ENCODE measurements at regions not wholly inside any gene's neighbourhood (a gene's known extent, or its start where the extent isn't known, plus 50 kb on each side); places are given as distances from the start of the nearest gene placed in this dataset.
"Not testable (repeated sequence)": the region's sequence is repeated elsewhere in the genome, so short reads cannot be mapped to it uniquely, and the experiment has no call there.

GRCh38 chr7:66456431-66456830 is 172.2 kb upstream of the KCTD7 start:
- H3K27ac Mint-ChIP-seq; H3K79me2 ChIP-seq (ENCODE audit: control insufficient read depth, insufficient read depth, low read length); H4K20me1 ChIP-seq (ENCODE audit: control insufficient read depth, insufficient read depth, low read length, poor library complexity, severe bottlenecking); POLR2A ChIA-PET; H3K9ac ChIP-seq (ENCODE audit: low read length); H3K9me3 ChIP-seq (ENCODE audit: control extremely low read depth in 1 of 3, control insufficient read depth in 2 of 3, insufficient read depth in 1 of 3, low read length in 2 of 3); H3K4me3 ChIP-seq (ENCODE audit: control extremely low read depth in 1 of 5, extremely low read depth in 1 of 5, insufficient read depth in 1 of 5, low read depth in 2 of 5, low read length in 4 of 5); H3K27me3 Mint-ChIP-seq; ATAC-seq (ENCODE audit: low read depth); intact Hi-C loops (cut with micrococcal nuclease); H3K27me3 ChIP-seq (replicated peaks in 1 of 4; ENCODE audit: control extremely low read depth in 1 of 4, control insufficient read depth in 3 of 4, insufficient read depth in 4 of 4, low read length in 3 of 4); H2AFZ ChIP-seq (ENCODE audit: insufficient read depth, low read depth, low read length, poor library complexity, severe bottlenecking); H3K4me3 Mint-ChIP-seq; H3K36me3 ChIP-seq (replicated peaks in 1 of 2; ENCODE audit: control extremely low read depth in 1 of 2, control insufficient read depth in 1 of 2, extremely low read depth in 1 of 2, insufficient read depth in 2 of 2, low read length in 1 of 2); CTCF ChIA-PET; DNase-seq; H3K4me2 ChIP-seq (replicated peaks; ENCODE audit: low read depth, low read length, poor library complexity, severe bottlenecking); H3K27ac ChIP-seq (ENCODE audit: low read length in 2 of 2); H3K9me3 Mint-ChIP-seq (ENCODE audit: insufficient read depth): not testable (repeated sequence)
- H3K4me1 ChIP-seq (ENCODE audit: control insufficient read depth in 2 of 2, insufficient read depth in 2 of 2, low read length in 2 of 2) = peaks cover 24 to 29% of the 10 kb centered on the region in 2 donors
- 100% methylated on average over 2 of the region's 2 CpGs for WGBS (ENCODE audit: insufficient coverage)
- peaks cover 36% of the 10 kb centered on the region for H3K4me1 Mint-ChIP-seq

- CTCF ChIA-PET; ATAC-seq (ENCODE audit: low read depth): not testable (repeated sequence)
These were observed 169.7 kb upstream of the KCTD7 start for GRCh38 chr7:66458991-66459390.

GRCh38 chr7:66459783-66460413 is 168.8 kb upstream of the KCTD7 start:
- CTCF ChIA-PET; H3K27me3 ChIP-seq (replicated peaks in 1 of 4; ENCODE audit: control extremely low read depth in 1 of 4, control insufficient read depth in 3 of 4, insufficient read depth in 4 of 4, low read length in 3 of 4); H2AFZ ChIP-seq (ENCODE audit: insufficient read depth, low read depth, low read length, poor library complexity, severe bottlenecking); H3K4me3 ChIP-seq (ENCODE audit: control extremely low read depth in 1 of 5, extremely low read depth in 1 of 5, insufficient read depth in 1 of 5, low read depth in 2 of 5, low read length in 4 of 5); H3K27ac Mint-ChIP-seq; POLR2A ChIA-PET; intact Hi-C loops (cut with micrococcal nuclease); H3K9ac ChIP-seq (ENCODE audit: low read length); DNase-seq; H4K20me1 ChIP-seq (ENCODE audit: control insufficient read depth, insufficient read depth, low read length, poor library complexity, severe bottlenecking); H3K9me3 ChIP-seq (ENCODE audit: control extremely low read depth in 1 of 3, control insufficient read depth in 2 of 3, insufficient read depth in 1 of 3, low read length in 2 of 3); H3K9me3 Mint-ChIP-seq (ENCODE audit: insufficient read depth); H3K36me3 ChIP-seq (replicated peaks in 1 of 2; ENCODE audit: control extremely low read depth in 1 of 2, control insufficient read depth in 1 of 2, extremely low read depth in 1 of 2, insufficient read depth in 2 of 2, low read length in 1 of 2); H3K4me3 Mint-ChIP-seq; H3K27ac ChIP-seq (ENCODE audit: low read length in 2 of 2); ATAC-seq (ENCODE audit: low read depth); H3K4me2 ChIP-seq (replicated peaks; ENCODE audit: low read depth, low read length, poor library complexity, severe bottlenecking); H3K79me2 ChIP-seq (ENCODE audit: control insufficient read depth, insufficient read depth, low read length); H3K27me3 Mint-ChIP-seq: not testable (repeated sequence)
- WGBS (ENCODE audit: insufficient coverage) = 89% methylated on average over 3 of the region's 5 CpGs
- peaks cover 23 to 28% of the 10 kb centered on the region in 2 donors for H3K4me1 ChIP-seq (ENCODE audit: control insufficient read depth in 2 of 2, insufficient read depth in 2 of 2, low read length in 2 of 2)
- H3K4me1 Mint-ChIP-seq = peaks cover 32% of the 10 kb centered on the region

More at GRCh38 chr7:66458991-66459390, 169.7 kb upstream of the KCTD7 start:
- H3K36me3 ChIP-seq (replicated peaks in 1 of 2; ENCODE audit: control extremely low read depth in 1 of 2, control insufficient read depth in 1 of 2, extremely low read depth in 1 of 2, insufficient read depth in 2 of 2, low read length in 1 of 2); POLR2A ChIA-PET; H3K9me3 Mint-ChIP-seq (ENCODE audit: insufficient read depth); H3K27ac Mint-ChIP-seq; H3K4me2 ChIP-seq (replicated peaks; ENCODE audit: low read depth, low read length, poor library complexity, severe bottlenecking); intact Hi-C loops (cut with micrococcal nuclease); H3K27me3 ChIP-seq (replicated peaks in 1 of 4; ENCODE audit: control extremely low read depth in 1 of 4, control insufficient read depth in 3 of 4, insufficient read depth in 4 of 4, low read length in 3 of 4); H2AFZ ChIP-seq (ENCODE audit: insufficient read depth, low read depth, low read length, poor library complexity, severe bottlenecking); H3K79me2 ChIP-seq (ENCODE audit: control insufficient read depth, insufficient read depth, low read length); H3K4me3 ChIP-seq (ENCODE audit: control extremely low read depth in 1 of 5, extremely low read depth in 1 of 5, insufficient read depth in 1 of 5, low read depth in 2 of 5, low read length in 4 of 5); DNase-seq; H4K20me1 ChIP-seq (ENCODE audit: control insufficient read depth, insufficient read depth, low read length, poor library complexity, severe bottlenecking); H3K9me3 ChIP-seq (ENCODE audit: control extremely low read depth in 1 of 3, control insufficient read depth in 2 of 3, insufficient read depth in 1 of 3, low read length in 2 of 3); H3K4me3 Mint-ChIP-seq; H3K9ac ChIP-seq (ENCODE audit: low read length); H3K27me3 Mint-ChIP-seq: not testable (repeated sequence)
- Histone ChIP-seq H3K27ac (ENCODE audit: low read length in 2 of 2) (peak overlapping the region in 1 of 2 donors; percentile 13), H3K4me1 (ENCODE audit: control insufficient read depth in 2 of 2, insufficient read depth in 2 of 2, low read length in 2 of 2) (peaks cover 22 to 27% of the 10 kb centered on the region in 2 donors)
- peaks cover 33% of the 10 kb centered on the region for H3K4me1 Mint-ChIP-seq
- WGBS (ENCODE audit: insufficient coverage) = no CpG with 5 or more reads among the region's 5 CpGs

Data from B cell (primary cell).